Endothelial cell of umbilical vein (primary cell): ENCODE measurements at regions not wholly inside any gene's neighbourhood (a gene's known extent, or its start where the extent isn't known, plus 50 kb on each side); places are given as distances from the start of the nearest gene placed in this dataset.

Experiments used
- CTCF ChIP-seq, 2 donors: IDR thresholded peaks; 1 replicate in 1 of 2; 2 replicates in 1 of 2; pipeline ENCODE4 v1.5.1; 2011; ENCODE audit warnings: low read length in 2 of 2, mild to moderate bottlenecking in 2 of 2, moderate library complexity in 2 of 2, control low read depth in 1 of 2, inconsistent platforms in 1 of 2, low read depth in 1 of 2; ENCODE audit not compliant: insufficient read depth in 1 of 2; ENCODE audit errors: extremely low read depth in 1 of 2
- EZH2 ChIP-seq: IDR thresholded peaks from 2 replicates; pipeline ENCODE4 v1.6.1; 2012; ENCODE audit warnings: borderline replicate concordance, low read depth, mild to moderate bottlenecking, moderate library complexity, low read length, inconsistent platforms; ENCODE audit not compliant: severe bottlenecking
- FOS ChIP-seq: IDR thresholded peaks from 2 replicates; pipeline ENCODE4 v1.6.1; 2011; ENCODE audit warnings: mild to moderate bottlenecking, low read length, moderate library complexity, borderline replicate concordance; ENCODE audit not compliant: insufficient read depth
- JUN ChIP-seq: IDR thresholded peaks from 2 replicates; pipeline ENCODE4 v1.6.1; 2011; ENCODE audit warnings: borderline replicate concordance, low read depth; ENCODE audit not compliant: insufficient read length, insufficient read depth
- MAX ChIP-seq: IDR thresholded peaks from 2 replicates; pipeline ENCODE4 v1.6.1; 2011; ENCODE audit not compliant: insufficient read depth, insufficient read length
- MYC ChIP-seq: IDR thresholded peaks from one replicate; pipeline ENCODE4 v1.6.1; 2011; ENCODE audit warnings: mild to moderate bottlenecking, low read depth, low read length
- POLR2A ChIP-seq: IDR thresholded peaks from 2 replicates; pipeline ENCODE4 v1.6.1; 2012; ENCODE audit warnings: low read depth, mild to moderate bottlenecking, control low read depth, low read length
- POLR2AphosphoS5 ChIP-seq: IDR thresholded peaks from 2 replicates; pipeline ENCODE4 v1.6.1; 2012; ENCODE audit warnings: low read depth, mild to moderate bottlenecking, control low read depth, low read length, moderate library complexity; ENCODE audit not compliant: insufficient read depth

- TF ChIP-seq POLR2AphosphoS5 (no peak), POLR2A (no peak), CTCF (IDR thresholded peaks at IDR 0.05; ENCODE audit: extremely low read depth in 1 of 2, insufficient read depth in 1 of 2, low read depth in 1 of 2, low read length in 2 of 2) (no peak), JUN (no peak), EZH2 (no peak), FOS (no peak), MAX (no peak), MYC (no peak)
These were observed 364.7 kb upstream of the TGFBR2 start for GRCh38 chr3:30241721-30242120.
